CD14-positive monocyte (primary cell): ENCODE measurements at regions not wholly inside any gene's neighbourhood (a gene's known extent, or its start where the extent isn't known, plus 50 kb on each side); places are given as distances from the start of the nearest gene placed in this dataset.

Experiments
- DNase-seq, 3 donors: peaks; one replicate each; pipeline ENCODE4 v3.0.0-alpha.2; 2011 to 2022
- H2AFZ ChIP-seq: 2 replicates; pipeline ENCODE4 v1.6.0; 2012; ENCODE audit warnings: mild to moderate bottlenecking, low read depth, low read length, inconsistent platforms; ENCODE audit not compliant: insufficient read depth, poor library complexity, severe bottlenecking
- H3K27ac ChIP-seq, 2 donors: 1 replicate in 1 of 2; 2 replicates in 1 of 2; pipeline ENCODE4 v1.5.1; 2012 to 2013; ENCODE audit warnings: low read length in 2 of 2, control low read depth in 1 of 2, inconsistent platforms in 1 of 2, low read depth in 1 of 2, mild to moderate bottlenecking in 1 of 2
- H3K27me3 ChIP-seq, 2 donors: one replicate each; pipeline versions ENCODE4 v1.6.0 to v1.6.1; 2011 to 2013; ENCODE audit warnings: low read length in 2 of 2; ENCODE audit not compliant: control insufficient read depth in 2 of 2, insufficient read depth in 2 of 2
- H3K36me3 ChIP-seq, 2 donors: replicated peaks in 1 of 2; 1 replicate in 1 of 2; 2 replicates in 1 of 2; pipeline versions ENCODE4 v1.5.1 to v1.6.1; 2012 to 2013; ENCODE audit warnings: low read length in 2 of 2, control low read depth in 1 of 2, inconsistent platforms in 1 of 2, mild to moderate bottlenecking in 1 of 2; ENCODE audit not compliant: insufficient read depth in 2 of 2, control insufficient read depth in 1 of 2
- H3K4me1 ChIP-seq, 2 donors: 1 replicate in 1 of 2; 2 replicates in 1 of 2; pipeline versions ENCODE4 v1.5.1 to v1.6.1; 2012 to 2013; ENCODE audit warnings: low read length in 2 of 2, control low read depth in 1 of 2, inconsistent platforms in 1 of 2, mild to moderate bottlenecking in 1 of 2, moderate library complexity in 1 of 2; ENCODE audit not compliant: insufficient read depth in 2 of 2, control insufficient read depth in 1 of 2
- H3K4me2 ChIP-seq: replicated peaks from 2 replicates; pipeline ENCODE3; 2012; ENCODE audit warnings: low read length, moderate library complexity, mild to moderate bottlenecking; ENCODE audit not compliant: poor library complexity, severe bottlenecking; ENCODE audit errors: extremely low read depth
- H3K4me3 ChIP-seq, 3 experiments: fragments of 200-600 bp in 1 of 3; sonication (generic) in 1 of 3; replicated peaks in 1 of 3; 1 replicate in 2 of 3; 2 replicates in 1 of 3; pipeline ENCODE4 v1.5.1; 2011 to 2013; ENCODE audit warnings: low read length in 3 of 3, mild to moderate bottlenecking in 3 of 3, control low read depth in 2 of 3, low read depth in 2 of 3, inconsistent platforms in 1 of 3, moderate library complexity in 1 of 3
- H3K79me2 ChIP-seq: 2 replicates; pipeline ENCODE4 v1.6.0; 2012; ENCODE audit warnings: mild to moderate bottlenecking, control low read depth, inconsistent platforms, low read length, moderate library complexity; ENCODE audit not compliant: insufficient read depth
- H3K9ac ChIP-seq: 2 replicates; pipeline ENCODE4 v1.6.0; 2017; ENCODE audit warnings: low read length, mild to moderate bottlenecking; ENCODE audit not compliant: insufficient read depth, poor library complexity, severe bottlenecking
- H3K9me3 ChIP-seq, 2 donors: replicated peaks in 1 of 2; 1 replicate in 1 of 2; 2 replicates in 1 of 2; pipeline versions ENCODE4 v1.5.1 to v1.6.1; 2012 to 2013; ENCODE audit warnings: low read length in 2 of 2, control low read depth in 1 of 2; ENCODE audit not compliant: control insufficient read depth in 1 of 2, insufficient read depth in 1 of 2
- H4K20me1 ChIP-seq: 2 replicates; pipeline ENCODE4 v1.6.0; 2012; ENCODE audit warnings: mild to moderate bottlenecking, low read length, control low read depth, moderate library complexity; ENCODE audit not compliant: insufficient read depth
- H3K27ac Mint-ChIP-seq, 7 donors: one replicate each; pipeline ENCODE4 v1.8.0; 2020; ENCODE audit warnings: mild to moderate bottlenecking in 7 of 7, mixed read lengths in 7 of 7, moderate library complexity in 6 of 7, inconsistent platforms in 2 of 7
- H3K27me3 Mint-ChIP-seq, 3 donors: one replicate each; pipeline ENCODE4 v1.8.0; 2021 to 2022; ENCODE audit warnings: low read depth in 3 of 3, mild to moderate bottlenecking in 3 of 3, mixed read lengths in 3 of 3, moderate library complexity in 3 of 3, inconsistent platforms in 1 of 3
- H3K36me3 Mint-ChIP-seq, 2 donors: one replicate each; pipeline ENCODE4 v1.8.0; 2020; ENCODE audit warnings: mixed read lengths in 2 of 2, inconsistent platforms in 1 of 2, mild to moderate bottlenecking in 1 of 2
- H3K4me1 Mint-ChIP-seq: one replicate; pipeline ENCODE4 v1.8.0; 2020; ENCODE audit warnings: mild to moderate bottlenecking, mixed read lengths
- H3K4me3 Mint-ChIP-seq, 2 donors: one replicate each; pipeline ENCODE4 v1.8.0; 2020; ENCODE audit warnings: mild to moderate bottlenecking in 2 of 2, mixed read lengths in 2 of 2, moderate library complexity in 1 of 2
- H3K9me3 Mint-ChIP-seq, 7 donors: one replicate each; pipeline ENCODE4 v1.8.0; 2020 to 2022; ENCODE audit warnings: mixed read lengths in 7 of 7, mild to moderate bottlenecking in 6 of 7, moderate library complexity in 6 of 7, inconsistent platforms in 2 of 7
- whole genome bisulfite sequencing: methylation state at CpG from one replicate; pipeline ENCODE4 v1.1.5; 2013; ENCODE audit warnings: missing lambda C conversion rate; ENCODE audit not compliant: insufficient coverage; 5-methylcytosine and 5-hydroxymethylcytosine counted together
- intact Hi-C, 2 donors: fragments of 100-400 bp; cut with micrococcal nuclease; formaldehyde crosslinking; loops; one replicate each; pipeline versions ENCODE4 v1.15.0 to v1.15.1; 2023
- TF ChIP-seq, protein P1 (sequence below): fragments of 200-600 bp; IDR thresholded peaks from one replicate; pipeline ENCODE4 v1.8.0; 2022; ENCODE audit warnings: antibody characterized with exemption, mild to moderate bottlenecking

DNA sequence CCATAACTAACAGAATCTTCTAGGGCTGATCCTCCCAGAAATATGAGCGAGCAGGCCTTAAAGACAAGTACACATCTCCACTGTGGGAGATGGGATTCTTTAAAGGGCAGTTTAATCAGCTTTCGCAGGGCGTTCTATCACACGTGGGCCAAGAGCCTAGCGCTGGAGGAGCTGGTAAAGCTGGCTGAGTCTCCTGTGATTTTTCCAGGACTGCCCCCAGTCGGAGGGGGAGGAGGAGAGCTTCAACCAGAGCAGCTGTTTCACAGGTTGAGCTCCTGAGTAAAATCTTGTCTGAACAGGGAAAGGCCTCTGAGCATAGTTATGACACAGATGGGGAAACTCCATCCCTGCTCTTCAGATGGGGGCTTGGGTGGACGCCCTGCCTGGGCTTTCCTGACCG lies 87.0 kb downstream of the ZNF365 start:
- Mint-ChIP-seq H3K36me3 (peaks cover 0 to 2% of the 10 kb centered on the region in 2 donors), H3K4me1 (peaks cover 16% of the 10 kb centered on the region), H3K4me3 (no peak overlapping the region), H3K27me3 (peaks cover 0 to 3% (median 1%) of the 10 kb centered on the region in 3 donors), H3K27ac (no peak overlapping the region), H3K9me3 (peaks cover 11 to 20% (median 16%) of the 10 kb centered on the region in 7 donors)
- Histone ChIP-seq H3K27me3 (no peaks in the 10 kb centered on the region), H3K9me3 (peaks cover 12 to 16% of the 10 kb centered on the region in 2 donors), H3K36me3 (no peaks in the 10 kb centered on the region), H3K4me3 (no peak overlapping the region), H3K9ac (no peak overlapping the region), H4K20me1 (no peaks in the 10 kb centered on the region), H3K4me1 (peaks cover 11 to 15% of the 10 kb centered on the region in 2 donors), H3K27ac (no peak overlapping the region), H3K79me2 (no peaks in the 10 kb centered on the region), H3K4me2 (no peak overlapping the region), H2AFZ (no peak overlapping the region)
- TF ChIP-seq, protein P1, sequence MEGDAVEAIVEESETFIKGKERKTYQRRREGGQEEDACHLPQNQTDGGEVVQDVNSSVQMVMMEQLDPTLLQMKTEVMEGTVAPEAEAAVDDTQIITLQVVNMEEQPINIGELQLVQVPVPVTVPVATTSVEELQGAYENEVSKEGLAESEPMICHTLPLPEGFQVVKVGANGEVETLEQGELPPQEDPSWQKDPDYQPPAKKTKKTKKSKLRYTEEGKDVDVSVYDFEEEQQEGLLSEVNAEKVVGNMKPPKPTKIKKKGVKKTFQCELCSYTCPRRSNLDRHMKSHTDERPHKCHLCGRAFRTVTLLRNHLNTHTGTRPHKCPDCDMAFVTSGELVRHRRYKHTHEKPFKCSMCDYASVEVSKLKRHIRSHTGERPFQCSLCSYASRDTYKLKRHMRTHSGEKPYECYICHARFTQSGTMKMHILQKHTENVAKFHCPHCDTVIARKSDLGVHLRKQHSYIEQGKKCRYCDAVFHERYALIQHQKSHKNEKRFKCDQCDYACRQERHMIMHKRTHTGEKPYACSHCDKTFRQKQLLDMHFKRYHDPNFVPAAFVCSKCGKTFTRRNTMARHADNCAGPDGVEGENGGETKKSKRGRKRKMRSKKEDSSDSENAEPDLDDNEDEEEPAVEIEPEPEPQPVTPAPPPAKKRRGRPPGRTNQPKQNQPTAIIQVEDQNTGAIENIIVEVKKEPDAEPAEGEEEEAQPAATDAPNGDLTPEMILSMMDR: no peak
- intact Hi-C loops: no loop called here
- no CpG with 5 or more reads among the region's 8 CpGs for WGBS
- DNase-seq: no peak

DNA sequence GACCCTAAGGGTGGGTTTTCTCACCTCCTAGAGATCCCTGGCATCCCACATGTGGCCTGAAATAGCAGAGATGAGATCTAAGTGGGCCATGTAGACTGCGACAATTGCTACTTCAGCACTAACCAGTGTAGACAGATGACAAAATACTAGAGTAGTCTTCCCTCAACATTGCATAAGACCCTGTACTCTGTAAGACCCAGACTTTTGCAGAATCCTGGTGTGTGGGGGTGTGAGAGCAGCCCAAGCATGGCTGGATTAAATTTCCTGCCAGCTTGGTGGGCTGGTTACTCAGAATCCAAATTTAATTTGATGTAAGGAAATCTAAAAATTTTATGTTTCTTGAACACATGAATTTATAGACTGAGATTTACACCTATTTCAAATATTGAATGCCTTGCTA lies 88.3 kb downstream of the ZNF365 start:
- no peak overlapping the region for H2AFZ ChIP-seq
- peaks cover 0 to under 1% of the 10 kb centered on the region in 2 donors for H3K27me3 ChIP-seq
- Mint-ChIP-seq H3K9me3 (peaks cover 11 to 22% (median 16%) of the 10 kb centered on the region in 7 donors), H3K4me3 (no peak overlapping the region), H3K4me1 (peaks cover 4% of the 10 kb centered on the region), H3K27me3 (peaks cover 0 to 5% (median 3%) of the 10 kb centered on the region in 3 donors), H3K36me3 (peaks cover 0 to 2% of the 10 kb centered on the region in 2 donors), H3K27ac (no peak overlapping the region)
- WGBS: no CpG with 5 or more reads among the region's 1 CpG
- H3K4me2 ChIP-seq: no peak overlapping the region
- DNase-seq: no peak
- H3K36me3 ChIP-seq: no peaks in the 10 kb centered on the region
- no peak overlapping the region for H3K4me3 ChIP-seq
- H3K27ac ChIP-seq: no peak overlapping the region
- H4K20me1 ChIP-seq: no peaks in the 10 kb centered on the region
- TF ChIP-seq, protein P1: no peak
- H3K9ac ChIP-seq: no peak overlapping the region
- peaks cover 0 to 3% of the 10 kb centered on the region in 2 donors for H3K4me1 ChIP-seq
- H3K9me3 ChIP-seq: peaks cover 16 to 20% of the 10 kb centered on the region in 2 donors
- intact Hi-C loops: no loop called here
- no peaks in the 10 kb centered on the region for H3K79me2 ChIP-seq
